ENCODE measurements at regions not wholly inside any gene's neighbourhood (a gene's known extent, or its start where the extent isn't known, plus 50 kb on each side); places are given as distances from the start of the nearest gene placed in this dataset.

- no peaks in the 10 kb centered on the region for H3K4me1 ChIP-seq (ENCODE audit: insufficient read depth, low read length)
These were observed 266.0 kb downstream of the ZNF621 start for GRCh38 chr3:40790746-40791145.

DNA sequence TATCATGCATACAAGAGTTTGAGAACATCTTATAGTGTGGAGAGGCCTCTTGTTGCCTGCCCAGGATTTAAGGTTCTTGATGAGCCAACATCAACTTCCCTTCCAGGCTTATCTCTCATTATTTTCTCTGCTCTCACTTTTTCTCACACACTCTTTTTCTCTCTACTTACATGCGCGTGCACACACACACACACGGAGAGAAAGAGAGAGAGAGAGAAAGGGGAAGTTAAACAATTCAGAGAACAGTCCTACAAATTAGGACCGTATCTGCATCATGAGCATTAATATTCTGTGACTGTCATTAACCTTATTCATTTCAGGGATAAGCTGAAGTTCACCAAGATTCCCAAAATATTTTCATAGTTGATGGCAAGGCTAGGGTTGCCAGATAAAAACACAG, 269.0 kb downstream of the ZNF621 start:
- no peak overlapping the region for H3K4me2 ChIP-seq (ENCODE audit: insufficient read depth, low read length)
- H3K9me3 ChIP-seq (ENCODE audit: low read depth, low read length): no peaks in the 10 kb centered on the region
- no peak overlapping the region for H3K27ac ChIP-seq (ENCODE audit: low read depth, low read length)
- DNase-seq (ENCODE audit: insufficient read length, low spot score, missing footprints): no peak
- TF ChIP-seq, protein P1, sequence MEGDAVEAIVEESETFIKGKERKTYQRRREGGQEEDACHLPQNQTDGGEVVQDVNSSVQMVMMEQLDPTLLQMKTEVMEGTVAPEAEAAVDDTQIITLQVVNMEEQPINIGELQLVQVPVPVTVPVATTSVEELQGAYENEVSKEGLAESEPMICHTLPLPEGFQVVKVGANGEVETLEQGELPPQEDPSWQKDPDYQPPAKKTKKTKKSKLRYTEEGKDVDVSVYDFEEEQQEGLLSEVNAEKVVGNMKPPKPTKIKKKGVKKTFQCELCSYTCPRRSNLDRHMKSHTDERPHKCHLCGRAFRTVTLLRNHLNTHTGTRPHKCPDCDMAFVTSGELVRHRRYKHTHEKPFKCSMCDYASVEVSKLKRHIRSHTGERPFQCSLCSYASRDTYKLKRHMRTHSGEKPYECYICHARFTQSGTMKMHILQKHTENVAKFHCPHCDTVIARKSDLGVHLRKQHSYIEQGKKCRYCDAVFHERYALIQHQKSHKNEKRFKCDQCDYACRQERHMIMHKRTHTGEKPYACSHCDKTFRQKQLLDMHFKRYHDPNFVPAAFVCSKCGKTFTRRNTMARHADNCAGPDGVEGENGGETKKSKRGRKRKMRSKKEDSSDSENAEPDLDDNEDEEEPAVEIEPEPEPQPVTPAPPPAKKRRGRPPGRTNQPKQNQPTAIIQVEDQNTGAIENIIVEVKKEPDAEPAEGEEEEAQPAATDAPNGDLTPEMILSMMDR (IDR thresholded peaks at IDR 0.05; ENCODE audit: extremely low read depth, low read depth, low read length): no peak
- no peaks in the 10 kb centered on the region for H3K36me3 ChIP-seq (ENCODE audit: insufficient read depth, low read length)
- H2AFZ ChIP-seq (ENCODE audit: low read length): no peak overlapping the region
- H4K20me1 ChIP-seq (ENCODE audit: insufficient read depth, low read length): no peaks in the 10 kb centered on the region
- H3K79me2 ChIP-seq (ENCODE audit: insufficient read depth, low read length): no peaks in the 10 kb centered on the region
- H3K4me1 ChIP-seq (ENCODE audit: insufficient read depth, low read length): no peaks in the 10 kb centered on the region
- no peak overlapping the region for H3K4me3 ChIP-seq (ENCODE audit: insufficient read depth, low read length)
- no peaks in the 10 kb centered on the region for H3K27me3 ChIP-seq (ENCODE audit: insufficient read depth, low read length)

More at GRCh38 chr3:40790746-40791145, 266.0 kb downstream of the ZNF621 start:
- Histone ChIP-seq H3K79me2 (ENCODE audit: insufficient read depth, low read length) (no peaks in the 10 kb centered on the region), H4K20me1 (ENCODE audit: insufficient read depth, low read length) (no peaks in the 10 kb centered on the region), H3K4me3 (ENCODE audit: insufficient read depth, low read length) (no peak overlapping the region), H3K9me3 (ENCODE audit: low read depth, low read length) (no peaks in the 10 kb centered on the region), H3K36me3 (ENCODE audit: insufficient read depth, low read length) (no peaks in the 10 kb centered on the region), H3K27ac (ENCODE audit: low read depth, low read length) (no peak overlapping the region), H2AFZ (ENCODE audit: low read length) (no peak overlapping the region), H3K4me2 (ENCODE audit: insufficient read depth, low read length) (no peak overlapping the region), H3K27me3 (ENCODE audit: insufficient read depth, low read length) (no peaks in the 10 kb centered on the region)
- TF ChIP-seq, protein P1 (IDR thresholded peaks at IDR 0.05; ENCODE audit: extremely low read depth, low read depth, low read length): no peak
- no peak for DNase-seq (ENCODE audit: insufficient read length, low spot score, missing footprints)

GRCh38 chr3:40800343-40800742, 275.6 kb downstream of the ZNF621 start:
- no peak overlapping the region for H3K27ac ChIP-seq (ENCODE audit: low read depth, low read length)
- TF ChIP-seq, protein P1 (IDR thresholded peaks at IDR 0.05; ENCODE audit: extremely low read depth, low read depth, low read length): no peak
- peak overlapping the region; percentile 25 for H3K4me2 ChIP-seq (ENCODE audit: insufficient read depth, low read length)
- no peak for DNase-seq (ENCODE audit: insufficient read length, low spot score, missing footprints)
- no peaks in the 10 kb centered on the region for H3K36me3 ChIP-seq (ENCODE audit: insufficient read depth, low read length)
- H3K79me2 ChIP-seq (ENCODE audit: insufficient read depth, low read length): no peaks in the 10 kb centered on the region
- peaks cover 12% of the 10 kb centered on the region for H3K4me1 ChIP-seq (ENCODE audit: insufficient read depth, low read length)
- no peak overlapping the region for H3K4me3 ChIP-seq (ENCODE audit: insufficient read depth, low read length)
- H4K20me1 ChIP-seq (ENCODE audit: insufficient read depth, low read length): no peaks in the 10 kb centered on the region
- no peaks in the 10 kb centered on the region for H3K9me3 ChIP-seq (ENCODE audit: low read depth, low read length)
- no peaks in the 10 kb centered on the region for H3K27me3 ChIP-seq (ENCODE audit: insufficient read depth, low read length)
- H2AFZ ChIP-seq (ENCODE audit: low read length): no peak overlapping the region

GRCh38 chr3:40801284-40801741, 276.6 kb downstream of the ZNF621 start:
- Histone ChIP-seq H3K36me3 (ENCODE audit: insufficient read depth, low read length) (no peaks in the 10 kb centered on the region), H3K4me2 (ENCODE audit: insufficient read depth, low read length) (peak overlapping the region; percentile 17), H4K20me1 (ENCODE audit: insufficient read depth, low read length) (no peaks in the 10 kb centered on the region), H3K9me3 (ENCODE audit: low read depth, low read length) (no peaks in the 10 kb centered on the region), H3K79me2 (ENCODE audit: insufficient read depth, low read length) (no peaks in the 10 kb centered on the region), H3K4me1 (ENCODE audit: insufficient read depth, low read length) (peaks cover 12% of the 10 kb centered on the region), H2AFZ (ENCODE audit: low read length) (peak overlapping the region; percentile 24), H3K27me3 (ENCODE audit: insufficient read depth, low read length) (no peaks in the 10 kb centered on the region), H3K27ac (ENCODE audit: low read depth, low read length) (no peak overlapping the region), H3K4me3 (ENCODE audit: insufficient read depth, low read length) (no peak overlapping the region)
- TF ChIP-seq, protein P1 (IDR thresholded peaks at IDR 0.05; ENCODE audit: extremely low read depth, low read depth, low read length): no peak
- DNase-seq (ENCODE audit: insufficient read length, low spot score, missing footprints): no peak
